NCI-H1417 treated with DMSO at 0.1 percent for 48 hours (cell line): ENCODE measurements at regions not wholly inside any gene's neighbourhood (a gene's known extent, or its start where the extent isn't known, plus 50 kb on each side); places are given as distances from the start of the nearest gene placed in this dataset.
"Not testable (repeated sequence)": the region's sequence is repeated elsewhere in the genome, so short reads cannot be mapped to it uniquely, and the experiment has no call there.

ENCODE experiments used
- DNase-seq: peaks from one replicate; lab custom pipeline; 2025; lab: John Stamatoyannopoulos, UW

DNA sequence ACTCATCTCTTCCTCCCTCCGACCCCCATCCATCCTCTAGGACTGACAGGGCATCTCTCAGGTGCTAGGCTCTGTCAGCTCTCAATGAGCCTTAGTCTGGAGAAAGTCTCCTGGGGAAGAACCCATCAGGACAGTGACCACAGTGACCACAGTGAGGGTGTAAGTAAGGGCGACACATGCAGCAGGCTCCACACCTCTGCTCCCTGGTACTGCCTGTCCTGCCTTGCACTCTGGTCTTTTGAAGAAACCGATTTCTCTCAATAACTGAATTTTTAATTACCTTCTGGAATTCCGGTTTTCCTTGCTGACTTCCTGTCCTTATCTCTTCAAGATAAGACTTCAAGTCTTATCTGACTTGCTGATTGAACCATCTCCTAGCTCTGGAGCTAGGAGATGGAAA is 190.2 kb downstream of the ACTR3B start:
- no peak for DNase-seq

DNA sequence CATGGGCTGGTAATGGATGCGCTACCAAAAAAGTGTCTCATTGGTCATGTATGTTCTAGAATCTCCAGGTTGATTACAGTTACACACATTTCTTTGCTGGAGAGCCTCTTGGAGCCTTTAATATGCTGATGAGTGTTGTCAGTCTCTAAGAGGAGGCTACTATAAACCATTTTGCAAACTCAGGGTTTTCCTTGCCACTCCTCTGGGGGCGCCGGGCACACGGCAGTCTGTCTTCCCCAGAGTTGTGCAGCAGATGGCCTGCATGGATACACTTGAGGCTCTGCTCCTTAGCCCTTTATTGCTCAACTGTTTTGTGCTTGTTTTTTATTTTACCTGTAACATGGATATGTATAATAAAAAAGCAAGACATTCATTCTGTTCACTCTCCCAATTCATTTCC is 196.5 kb downstream of the ACTR3B start:
- DNase-seq = no peak

- DNase-seq = no peak
These were observed 200.1 kb downstream of the ACTR3B start for GRCh38 chr7:152959610-152960009.

- DNase-seq = not testable (repeated sequence)
These were observed 202.2 kb downstream of the ACTR3B start for GRCh38 chr7:152961796-152962195.

DNA sequence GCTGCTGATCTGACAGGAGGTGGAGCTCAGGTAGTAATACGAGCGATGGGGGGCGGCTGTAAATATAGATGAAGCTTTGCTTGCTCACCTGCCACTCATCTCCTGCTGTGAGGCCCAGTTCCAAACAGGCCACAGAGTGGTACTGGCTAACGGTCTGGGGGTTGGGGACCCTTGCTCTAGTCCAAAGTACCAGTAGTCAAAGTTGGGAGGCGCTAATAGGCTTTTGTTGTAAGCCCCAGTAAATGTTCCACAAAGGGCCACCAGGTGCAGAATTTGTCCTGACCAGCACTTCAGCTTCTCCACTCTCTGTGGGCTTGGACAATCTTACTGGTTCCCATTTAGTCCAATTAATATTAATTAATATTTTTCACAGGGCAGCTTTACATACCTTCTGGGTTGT is 206.6 kb downstream of the ACTR3B start:
- DNase-seq = no peak

DNA sequence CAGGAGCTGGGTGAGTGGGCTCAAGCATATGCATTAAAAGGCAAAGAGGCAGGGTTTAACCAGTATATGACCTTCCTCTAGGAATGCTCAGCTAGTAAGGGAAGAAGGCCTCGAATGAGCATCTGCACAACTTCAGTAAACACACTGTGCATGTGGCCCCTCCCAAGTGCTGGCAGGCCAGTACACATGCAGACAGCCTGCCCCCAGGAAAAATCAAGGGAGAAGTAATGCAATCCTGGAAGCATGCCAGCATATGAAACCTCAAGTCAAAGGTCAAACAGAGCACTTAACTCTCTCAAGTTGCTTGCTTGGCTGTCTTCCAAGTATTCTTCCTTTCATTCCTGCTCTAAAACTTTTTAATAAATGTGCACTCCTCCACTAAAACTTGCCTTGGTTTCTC is 208.4 kb downstream of the ACTR3B start:
- DNase-seq = no peak

GRCh38 chr7:152968514-152968913 is 209.0 kb downstream of the ACTR3B start:
- no peak for DNase-seq

- DNase-seq = no peak
These were observed 209.8 kb downstream of the ACTR3B start for GRCh38 chr7:152969335-152969734.

GRCh38 chr7:152969839-152970238 is 210.3 kb downstream of the ACTR3B start:
- DNase-seq = no peak

GRCh38 chr7:152970481-152970880 is 210.9 kb downstream of the ACTR3B start:
- DNase-seq = no peak

DNA sequence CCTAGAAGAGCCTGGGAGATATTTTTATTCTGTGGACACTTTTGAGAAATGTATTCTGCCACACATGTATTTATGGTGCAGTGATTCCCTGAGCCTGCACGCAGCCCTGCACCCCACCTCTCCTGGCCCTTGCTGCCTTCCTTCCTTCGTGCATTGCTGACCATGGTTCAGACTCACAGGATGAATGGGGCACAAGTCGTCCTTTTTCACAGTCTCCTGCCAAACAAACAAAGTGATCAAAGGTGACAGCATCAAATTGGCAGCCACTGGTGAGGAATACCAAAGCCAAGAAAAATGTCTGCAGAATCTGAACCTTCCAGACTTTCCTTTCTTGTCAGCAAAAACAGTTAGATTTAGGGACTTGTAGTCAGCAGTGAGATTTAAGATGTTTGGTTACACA is 215.0 kb downstream of the ACTR3B start:
- DNase-seq = no peak

- DNase-seq = no peak
These were observed 215.5 kb downstream of the ACTR3B start for GRCh38 chr7:152975076-152975475.

- DNase-seq = no peak
These were observed 219.8 kb downstream of the ACTR3B start for GRCh38 chr7:152979376-152979775.

GRCh38 chr7:152984421-152984820 is 224.9 kb downstream of the ACTR3B start:
- DNase-seq = no peak

GRCh38 chr7:152986376-152986775 is 226.8 kb downstream of the ACTR3B start:
- DNase-seq = no peak

- DNase-seq = no peak
These were observed 228.1 kb downstream of the ACTR3B start for GRCh38 chr7:152987656-152988055.

GRCh38 chr7:152989889-152990380 is 230.4 kb downstream of the ACTR3B start:
- DNase-seq = no peak

GRCh38 chr7:152998420-152998819 is 238.9 kb downstream of the ACTR3B start:
- no peak for DNase-seq

DNA sequence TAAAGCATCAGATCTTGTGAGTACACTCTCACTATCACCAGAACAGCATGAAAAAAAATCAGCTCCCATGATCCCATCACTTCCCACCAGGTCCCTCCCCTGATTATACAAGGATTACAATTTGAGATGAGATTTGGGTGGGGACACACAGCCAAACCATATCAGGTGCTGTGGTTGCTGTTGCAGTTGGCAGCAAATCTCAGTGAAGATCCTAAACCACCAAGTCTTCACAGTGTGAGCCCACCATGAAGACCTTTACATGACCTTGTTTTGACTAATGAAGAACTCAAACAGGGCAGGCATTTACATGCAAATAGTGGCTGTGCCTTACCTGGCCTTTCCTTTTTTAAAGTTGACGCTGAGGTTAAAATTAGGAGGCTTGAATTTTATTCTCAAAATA is 242.6 kb downstream of the ACTR3B start:
- no peak for DNase-seq

DNA sequence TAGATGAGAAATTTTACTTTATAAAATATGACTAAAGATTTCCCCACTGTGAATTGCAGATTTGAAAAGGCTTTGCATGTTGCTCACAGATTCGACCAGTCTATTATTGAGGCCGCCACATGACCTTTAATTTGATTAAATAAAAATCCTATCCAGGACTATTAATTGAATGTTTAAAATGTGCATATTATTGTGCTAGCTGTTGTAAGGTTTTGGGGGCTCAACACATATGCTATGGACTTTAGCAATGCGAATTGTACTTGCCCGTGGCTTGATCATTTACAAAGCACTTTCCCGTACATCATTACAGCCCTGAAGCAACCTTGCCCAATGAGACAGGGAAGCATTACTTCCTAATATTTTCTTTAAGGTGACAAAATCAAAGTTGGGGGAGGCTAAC is 243.0 kb downstream of the ACTR3B start:
- DNase-seq = no peak

DNA sequence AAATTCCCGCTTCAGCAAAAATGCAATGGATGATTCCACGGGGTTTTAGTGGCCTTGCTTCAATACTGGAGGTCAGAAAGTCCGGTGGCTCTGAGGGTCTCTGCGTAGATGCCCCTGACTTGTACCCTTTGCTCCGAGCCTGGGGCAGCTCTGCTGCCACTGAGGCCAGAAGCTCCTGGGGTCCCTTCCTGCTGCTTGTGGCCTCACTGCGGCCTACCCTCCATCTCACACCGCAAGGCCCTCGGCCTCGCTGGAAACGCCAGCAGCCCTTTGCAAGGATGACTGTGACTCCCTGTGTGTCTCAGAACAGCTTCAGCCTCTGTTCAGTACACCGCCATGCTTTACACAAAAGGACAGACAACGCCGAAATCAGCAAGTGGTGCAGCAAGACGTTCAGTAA is 244.8 kb downstream of the ACTR3B start:
- no peak for DNase-seq

DNA sequence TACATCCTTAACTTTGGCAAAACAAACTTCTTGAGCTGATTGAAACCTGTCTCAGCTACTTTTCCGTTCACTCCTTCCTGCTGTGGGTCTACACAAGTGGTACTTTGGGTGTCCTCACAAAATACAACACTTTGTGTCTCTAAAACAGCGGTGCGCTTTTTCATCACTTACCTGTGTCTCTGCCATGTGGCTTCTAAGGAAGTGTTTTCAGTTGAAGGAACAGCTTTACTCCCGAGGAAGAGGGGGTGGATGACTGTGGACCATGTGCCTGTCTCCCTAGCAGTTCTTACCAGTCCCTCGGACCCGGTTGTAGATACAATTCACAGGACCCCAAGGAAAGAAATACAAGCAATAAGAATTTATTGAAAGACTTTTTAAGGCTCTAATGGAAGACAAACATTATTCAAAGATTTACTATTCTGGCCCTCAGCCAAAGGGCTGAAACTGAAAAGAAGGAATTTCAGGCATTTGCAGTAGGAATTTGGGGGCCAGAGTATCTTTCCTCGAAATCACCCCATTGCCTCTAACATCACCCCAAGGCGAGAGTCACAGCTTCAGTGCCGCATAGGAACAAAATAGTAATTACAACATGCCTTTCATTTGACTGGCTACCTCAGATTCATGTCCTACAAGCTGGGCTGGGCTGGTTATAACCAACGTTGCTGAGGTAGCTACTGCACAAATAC is 246.3 kb downstream of the ACTR3B start:
- no peak for DNase-seq

DNA sequence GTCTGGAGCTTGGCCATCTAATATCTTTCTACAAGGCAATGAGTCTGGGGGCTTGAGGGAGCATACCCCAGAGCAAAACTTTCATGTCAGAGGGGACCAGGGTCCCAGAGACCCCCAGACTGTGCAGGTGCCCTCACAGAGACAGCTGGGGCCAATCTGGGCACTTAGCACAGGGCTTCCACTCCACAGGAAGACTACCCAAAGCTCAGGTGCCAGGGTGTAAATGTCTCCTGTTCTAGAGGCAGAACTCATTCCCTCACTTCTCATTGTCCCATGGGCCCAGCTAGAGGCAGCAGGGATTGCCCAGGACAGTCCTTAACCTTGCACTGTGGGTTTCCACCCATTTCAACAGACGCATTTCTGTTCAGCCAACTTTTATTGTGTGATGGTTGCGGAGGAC is 246.9 kb downstream of the ACTR3B start:
- no peak for DNase-seq

DNA sequence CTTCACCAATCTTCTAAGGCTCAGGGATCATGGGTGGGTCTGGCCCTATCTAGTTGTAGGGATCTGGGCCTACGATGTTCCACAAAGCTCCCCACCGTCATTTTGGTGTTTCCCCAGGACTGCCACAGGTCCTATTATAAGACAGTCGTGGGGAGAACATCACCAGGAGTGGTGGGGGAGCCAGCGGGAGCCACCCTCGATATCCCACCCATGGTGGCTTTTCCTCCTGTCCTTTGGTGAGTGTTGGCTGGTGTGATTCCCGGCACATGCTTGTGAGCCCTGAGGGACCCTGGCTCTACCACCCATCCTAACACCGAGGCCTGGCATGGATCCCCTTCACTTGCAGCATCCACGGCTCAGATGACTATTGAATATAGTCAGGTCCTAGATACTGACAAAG is 247.4 kb downstream of the ACTR3B start:
- no peak for DNase-seq
